ENCODE measurements at regions not wholly inside any gene's neighbourhood (a gene's known extent, or its start where the extent isn't known, plus 50 kb on each side); places are given as distances from the start of the nearest gene placed in this dataset.

DNA sequence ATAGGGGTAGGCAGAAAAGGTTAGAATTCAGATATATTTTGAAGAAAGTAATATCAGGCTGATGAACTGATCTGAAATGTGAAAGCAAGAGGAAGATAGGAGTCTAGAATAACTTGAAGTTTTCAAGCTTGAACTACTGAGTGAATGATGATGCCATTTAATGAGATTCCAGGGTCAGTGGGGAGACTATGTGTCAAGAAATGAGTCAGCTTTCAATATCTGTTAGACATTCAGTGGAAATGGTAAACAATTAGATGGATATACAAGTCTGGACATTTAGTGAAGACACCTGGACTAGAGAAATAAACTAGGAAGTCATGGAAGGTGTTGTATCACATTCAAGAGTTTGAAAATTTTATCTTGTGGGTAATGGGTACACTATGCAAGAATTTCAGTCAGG lies 326.9 kb downstream of the FSIP2 start:
- DNase-seq (no peak), ATAC-seq (no peak)
- Histone ChIP-seq H3K9me3 (no peaks in the 10 kb centered on the region), H3K36me3 (ENCODE audit: insufficient read depth in 1 of 2, low read depth in 1 of 2) (no peaks in the 10 kb centered on the region), H3K27ac (no peak overlapping the region), H3K4me1 (no peaks in the 10 kb centered on the region), H3K27me3 (ENCODE audit: insufficient read depth in 3 of 3, low read length in 2 of 3) (no peaks in the 10 kb centered on the region), H3K4me3 (no peak overlapping the region)
- intact Hi-C loops (cut with DNase I), result no loop called here
- TF ChIP-seq, protein P1, sequence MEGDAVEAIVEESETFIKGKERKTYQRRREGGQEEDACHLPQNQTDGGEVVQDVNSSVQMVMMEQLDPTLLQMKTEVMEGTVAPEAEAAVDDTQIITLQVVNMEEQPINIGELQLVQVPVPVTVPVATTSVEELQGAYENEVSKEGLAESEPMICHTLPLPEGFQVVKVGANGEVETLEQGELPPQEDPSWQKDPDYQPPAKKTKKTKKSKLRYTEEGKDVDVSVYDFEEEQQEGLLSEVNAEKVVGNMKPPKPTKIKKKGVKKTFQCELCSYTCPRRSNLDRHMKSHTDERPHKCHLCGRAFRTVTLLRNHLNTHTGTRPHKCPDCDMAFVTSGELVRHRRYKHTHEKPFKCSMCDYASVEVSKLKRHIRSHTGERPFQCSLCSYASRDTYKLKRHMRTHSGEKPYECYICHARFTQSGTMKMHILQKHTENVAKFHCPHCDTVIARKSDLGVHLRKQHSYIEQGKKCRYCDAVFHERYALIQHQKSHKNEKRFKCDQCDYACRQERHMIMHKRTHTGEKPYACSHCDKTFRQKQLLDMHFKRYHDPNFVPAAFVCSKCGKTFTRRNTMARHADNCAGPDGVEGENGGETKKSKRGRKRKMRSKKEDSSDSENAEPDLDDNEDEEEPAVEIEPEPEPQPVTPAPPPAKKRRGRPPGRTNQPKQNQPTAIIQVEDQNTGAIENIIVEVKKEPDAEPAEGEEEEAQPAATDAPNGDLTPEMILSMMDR (IDR thresholded peaks at IDR 0.05), result no peak

DNA sequence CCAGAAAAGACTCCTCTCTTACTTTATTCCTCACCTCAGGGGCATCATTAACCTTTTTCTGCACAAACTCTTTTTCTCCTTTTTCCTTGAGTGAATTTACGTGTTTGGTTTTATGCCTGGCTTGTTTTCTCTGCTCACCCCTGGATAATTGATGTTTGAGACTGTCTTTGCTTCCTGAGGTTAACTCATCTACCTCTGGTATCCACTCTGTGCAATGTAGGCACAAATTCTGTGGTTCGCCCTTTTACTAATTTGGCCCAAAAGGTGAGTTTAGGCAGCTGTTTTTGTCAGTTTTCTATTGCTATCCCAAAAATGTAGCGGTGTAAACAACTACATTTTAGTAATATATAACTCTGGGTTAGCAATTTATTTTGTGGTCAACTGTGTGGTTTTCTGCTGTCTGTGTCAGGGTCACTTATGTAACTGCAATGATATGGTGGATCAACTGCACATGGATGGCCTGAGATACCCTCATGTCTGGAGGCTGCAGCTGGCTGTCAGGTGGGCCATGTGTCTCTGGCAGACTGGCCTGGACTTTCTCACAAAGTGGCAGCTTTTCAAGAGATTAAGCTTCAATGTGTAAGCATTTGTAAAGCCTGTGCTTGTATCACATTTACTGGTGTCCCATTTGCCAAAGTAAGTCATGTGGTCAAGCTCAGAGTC lies 329.7 kb downstream of the FSIP2 start:
- Histone ChIP-seq H3K27me3 (ENCODE audit: insufficient read depth in 3 of 3, low read length in 2 of 3) (no peaks in the 10 kb centered on the region), H3K9me3 (no peaks in the 10 kb centered on the region), H3K4me3 (no peak overlapping the region), H3K36me3 (ENCODE audit: insufficient read depth in 1 of 2, low read depth in 1 of 2) (no peaks in the 10 kb centered on the region), H3K4me1 (no peaks in the 10 kb centered on the region), H3K27ac (no peak overlapping the region)
- 42 to 75% (median 64%) methylated on average over 3 of the region's 3 CpGs for WGBS, 3 donors
- TF ChIP-seq, protein P1 (IDR thresholded peaks at IDR 0.05), result no peak
- ATAC-seq (peak in 2 of 4 donors; percentile 41 to 61), DNase-seq (no peak)
- intact Hi-C loops (cut with DNase I), result no loop called here

DNA sequence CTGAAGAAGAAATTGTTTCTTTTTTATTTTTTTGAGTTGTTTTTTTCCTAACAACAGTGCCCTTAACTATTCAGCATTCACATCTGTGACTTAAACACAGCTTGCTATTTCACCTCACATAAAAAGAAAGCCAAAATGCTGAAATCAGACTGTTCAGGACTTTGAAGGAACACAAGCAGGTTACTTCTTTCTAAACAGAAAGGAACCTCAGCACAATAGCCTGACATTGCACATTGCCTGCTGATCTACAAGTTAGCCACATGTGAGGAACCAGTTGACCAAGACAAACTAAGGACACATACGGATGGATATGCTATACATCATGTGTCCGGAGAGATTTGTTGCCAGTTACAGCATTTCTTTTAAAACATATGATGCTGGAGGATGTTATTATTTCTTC lies 331.1 kb downstream of the FSIP2 start:
- Histone ChIP-seq H3K36me3 (ENCODE audit: insufficient read depth in 1 of 2, low read depth in 1 of 2) (no peaks in the 10 kb centered on the region), H3K4me1 (no peaks in the 10 kb centered on the region), H3K27ac (no peak overlapping the region), H3K27me3 (ENCODE audit: insufficient read depth in 3 of 3, low read length in 2 of 3) (no peaks in the 10 kb centered on the region), H3K4me3 (no peak overlapping the region), H3K9me3 (no peaks in the 10 kb centered on the region)
- intact Hi-C loops (cut with DNase I), result no loop called here
- no peak for DNase-seq
- no peak for ATAC-seq
- TF ChIP-seq, protein P1 (IDR thresholded peaks at IDR 0.05), result no peak
- 91 to 94% (median 93%) methylated on average over 2 of the region's 2 CpGs for WGBS, 3 donors

DNA sequence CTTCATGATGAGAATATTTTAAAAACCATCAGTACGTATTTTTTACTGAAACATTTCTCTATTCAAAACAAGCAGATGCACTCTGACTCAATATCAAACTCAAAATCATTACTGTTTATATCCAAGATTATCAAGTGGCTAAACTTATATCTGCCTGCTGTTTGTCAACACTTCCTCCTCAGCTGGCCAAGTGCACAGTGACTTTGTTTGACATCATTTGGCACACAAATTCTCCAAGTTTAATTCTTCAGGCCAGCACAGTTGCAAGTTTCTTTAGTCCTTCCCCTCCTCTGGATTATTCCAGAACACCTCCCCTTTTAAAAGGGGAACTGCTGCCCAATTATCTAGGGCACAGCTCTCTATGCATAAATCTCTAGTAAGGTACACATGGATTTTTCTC lies 346.6 kb downstream of the FSIP2 start:
- Histone ChIP-seq H3K4me3 (no peak overlapping the region), H3K27ac (no peak overlapping the region), H3K36me3 (ENCODE audit: insufficient read depth in 1 of 2, low read depth in 1 of 2) (no peaks in the 10 kb centered on the region), H3K9me3 (no peaks in the 10 kb centered on the region), H3K27me3 (ENCODE audit: insufficient read depth in 3 of 3, low read length in 2 of 3) (no peaks in the 10 kb centered on the region), H3K4me1 (peaks cover 2% of the 10 kb centered on the region)
- WGBS, 3 donors, result 33 to 44% (median 39%) methylated on average over 1 of the region's 1 CpG
- TF ChIP-seq, protein P1 (IDR thresholded peaks at IDR 0.05), result no peak
- ATAC-seq (no peak), DNase-seq (no peak)
- intact Hi-C loops (cut with DNase I), result no loop called here

DNA sequence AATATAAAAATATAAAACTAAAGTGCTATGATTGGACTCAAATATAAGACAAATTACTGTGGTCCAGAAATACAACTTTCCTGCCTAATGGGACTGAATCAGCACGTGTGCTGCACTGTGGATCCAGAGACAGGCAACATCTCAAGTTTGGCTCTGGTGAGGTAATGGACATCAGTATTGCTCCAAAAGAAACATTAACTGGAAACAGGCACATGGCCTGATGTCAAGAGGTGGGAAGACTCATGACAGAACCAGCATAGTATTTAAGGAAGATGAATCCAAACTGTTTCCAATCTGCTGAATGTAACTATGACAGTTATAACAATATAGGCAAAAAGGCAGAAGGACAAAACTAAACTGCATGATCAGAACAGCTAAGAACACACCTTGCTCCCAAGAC lies 354.6 kb downstream of the FSIP2 start:
- ATAC-seq (no peak), DNase-seq (no peak)
- 25 to 45% (median 34%) methylated on average over 1 of the region's 1 CpG for WGBS, 3 donors
- Histone ChIP-seq H3K4me1 (no peaks in the 10 kb centered on the region), H3K27ac (no peak overlapping the region), H3K36me3 (ENCODE audit: insufficient read depth in 1 of 2, low read depth in 1 of 2) (no peaks in the 10 kb centered on the region), H3K27me3 (ENCODE audit: insufficient read depth in 3 of 3, low read length in 2 of 3) (no peaks in the 10 kb centered on the region), H3K9me3 (no peaks in the 10 kb centered on the region), H3K4me3 (no peak overlapping the region)
- intact Hi-C loops (cut with DNase I), result no loop called here
- TF ChIP-seq, protein P1 (IDR thresholded peaks at IDR 0.05), result no peak
